ENCODE measurements at regions not wholly inside any gene's neighbourhood (a gene's known extent, or its start where the extent isn't known, plus 50 kb on each side); places are given as distances from the start of the nearest gene placed in this dataset.

DNA sequence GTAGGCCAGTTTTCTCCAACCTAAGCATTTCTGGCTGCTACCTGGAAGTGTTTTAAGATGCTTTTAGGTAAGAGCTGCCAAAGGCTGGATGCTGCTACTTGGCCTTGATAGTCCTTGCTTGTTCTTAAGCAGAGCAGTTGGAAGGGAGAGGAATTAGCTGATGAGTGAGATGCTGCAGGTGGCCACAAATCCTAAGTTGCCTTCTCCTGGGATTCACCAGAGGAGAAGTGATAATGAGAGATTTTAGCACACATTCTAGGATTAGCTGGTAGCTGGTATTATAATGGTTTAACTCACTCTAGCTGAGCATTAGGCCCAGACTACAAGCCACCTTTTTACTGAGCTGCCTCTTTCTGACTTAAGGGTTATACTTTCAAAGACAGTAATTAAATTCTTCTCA, 442.9 kb upstream of the RAG2 start:
- no peak for DNase-seq
- no peak overlapping the region for H3K4me3 ChIP-seq

DNA sequence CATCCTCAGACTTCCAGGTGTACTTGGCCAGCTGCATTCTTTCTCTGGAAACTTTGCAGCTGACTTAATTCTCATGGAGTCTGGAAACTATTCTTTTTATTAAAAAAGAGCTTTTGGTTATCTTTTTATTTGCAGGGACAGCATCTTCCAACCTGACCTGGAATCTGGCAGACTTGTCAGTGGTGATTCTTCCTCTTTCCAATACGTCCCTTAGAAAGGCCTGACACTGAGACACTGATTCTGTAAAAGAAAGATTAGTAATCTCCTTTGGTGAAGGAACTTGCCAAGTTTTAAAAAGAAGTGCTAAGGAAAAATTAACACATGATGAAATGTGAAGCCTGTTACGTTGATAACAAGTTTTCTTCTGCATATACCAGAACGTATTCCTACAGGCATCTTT, 440.9 kb upstream of the RAG2 start:
- H3K9me3 ChIP-seq = no peaks in the 10 kb centered on the region
- no peaks in the 10 kb centered on the region for H3K4me1 ChIP-seq
- no peak overlapping the region for H3K4me3 ChIP-seq
- no peak overlapping the region for H3K27ac ChIP-seq
- intact Hi-C loops (cut with DNase I; ENCODE audit: low total_unique reads) = no loop called here
- TF ChIP-seq, protein P1, sequence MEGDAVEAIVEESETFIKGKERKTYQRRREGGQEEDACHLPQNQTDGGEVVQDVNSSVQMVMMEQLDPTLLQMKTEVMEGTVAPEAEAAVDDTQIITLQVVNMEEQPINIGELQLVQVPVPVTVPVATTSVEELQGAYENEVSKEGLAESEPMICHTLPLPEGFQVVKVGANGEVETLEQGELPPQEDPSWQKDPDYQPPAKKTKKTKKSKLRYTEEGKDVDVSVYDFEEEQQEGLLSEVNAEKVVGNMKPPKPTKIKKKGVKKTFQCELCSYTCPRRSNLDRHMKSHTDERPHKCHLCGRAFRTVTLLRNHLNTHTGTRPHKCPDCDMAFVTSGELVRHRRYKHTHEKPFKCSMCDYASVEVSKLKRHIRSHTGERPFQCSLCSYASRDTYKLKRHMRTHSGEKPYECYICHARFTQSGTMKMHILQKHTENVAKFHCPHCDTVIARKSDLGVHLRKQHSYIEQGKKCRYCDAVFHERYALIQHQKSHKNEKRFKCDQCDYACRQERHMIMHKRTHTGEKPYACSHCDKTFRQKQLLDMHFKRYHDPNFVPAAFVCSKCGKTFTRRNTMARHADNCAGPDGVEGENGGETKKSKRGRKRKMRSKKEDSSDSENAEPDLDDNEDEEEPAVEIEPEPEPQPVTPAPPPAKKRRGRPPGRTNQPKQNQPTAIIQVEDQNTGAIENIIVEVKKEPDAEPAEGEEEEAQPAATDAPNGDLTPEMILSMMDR (IDR thresholded peaks at IDR 0.05) = no peak
- no peak for TF ChIP-seq POLR2A (IDR thresholded peaks at IDR 0.05)
- no peaks in the 10 kb centered on the region for H3K27me3 ChIP-seq
- no peaks in the 10 kb centered on the region for H3K36me3 ChIP-seq
- no peak for DNase-seq

More for the DNA sequence above, 442.9 kb upstream of the RAG2 start:
- intact Hi-C loops (cut with DNase I; ENCODE audit: low total_unique reads) = no loop called here
- TF ChIP-seq POLR2A (IDR thresholded peaks at IDR 0.05) = no peak
- TF ChIP-seq, protein P1 (IDR thresholded peaks at IDR 0.05) = no peak
- Histone ChIP-seq H3K27ac (no peak overlapping the region), H3K9me3 (no peaks in the 10 kb centered on the region), H3K36me3 (no peaks in the 10 kb centered on the region), H3K27me3 (no peaks in the 10 kb centered on the region), H3K4me1 (no peaks in the 10 kb centered on the region)

DNA sequence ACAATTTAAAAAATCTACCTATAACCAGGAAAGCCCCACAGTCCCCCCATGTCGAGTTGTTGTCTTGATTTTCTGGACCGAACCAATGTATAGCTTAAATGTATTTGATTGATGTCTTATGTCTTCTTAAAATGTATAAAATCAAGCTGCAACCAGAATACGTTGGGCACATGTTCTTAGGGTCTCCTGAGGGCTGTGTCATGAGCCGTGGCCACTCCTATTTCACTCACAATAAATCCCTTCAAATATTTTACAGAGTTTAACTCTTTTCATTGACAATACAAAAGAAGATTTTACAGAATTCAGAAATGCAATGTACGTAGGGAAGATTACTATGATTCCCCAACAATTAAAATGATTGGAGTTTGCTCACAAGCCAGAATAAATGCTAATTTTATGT, 428.7 kb upstream of the RAG2 start:
- Histone ChIP-seq H3K4me3 (no peak overlapping the region), H3K27me3 (no peaks in the 10 kb centered on the region), H3K4me1 (no peaks in the 10 kb centered on the region), H3K36me3 (no peaks in the 10 kb centered on the region), H3K9me3 (no peaks in the 10 kb centered on the region), H3K27ac (no peak overlapping the region)
- TF ChIP-seq, protein P1 (IDR thresholded peaks at IDR 0.05) = no peak
- no peak for TF ChIP-seq POLR2A (IDR thresholded peaks at IDR 0.05)
- intact Hi-C loops (cut with DNase I; ENCODE audit: low total_unique reads) = no loop called here
- DNase-seq = no peak

DNA sequence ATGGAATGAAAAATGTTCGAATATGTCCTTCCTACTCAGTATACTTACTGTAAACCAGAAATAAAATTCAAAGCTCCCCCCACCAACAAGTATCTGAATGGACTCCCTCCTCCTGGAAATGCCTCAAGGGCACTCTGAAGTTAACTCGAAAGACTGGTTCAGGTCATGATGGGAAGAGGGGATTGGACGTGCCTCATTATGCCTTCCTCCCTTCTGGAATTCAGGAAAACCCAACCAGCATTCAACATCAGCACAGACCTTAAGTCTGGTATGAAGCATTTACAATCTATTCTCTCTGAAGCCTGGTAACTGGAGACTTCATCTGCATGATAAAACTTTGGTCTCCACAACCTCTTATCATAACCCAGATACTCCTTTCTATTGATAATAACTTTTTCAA, 428.3 kb upstream of the RAG2 start:
- H3K27me3 ChIP-seq = no peaks in the 10 kb centered on the region
- H3K9me3 ChIP-seq = no peaks in the 10 kb centered on the region
- H3K4me3 ChIP-seq = no peak overlapping the region
- no peaks in the 10 kb centered on the region for H3K36me3 ChIP-seq
- no peak for TF ChIP-seq POLR2A (IDR thresholded peaks at IDR 0.05)
- TF ChIP-seq, protein P1 (IDR thresholded peaks at IDR 0.05) = no peak
- no peak for DNase-seq
- H3K27ac ChIP-seq = no peak overlapping the region
- no peaks in the 10 kb centered on the region for H3K4me1 ChIP-seq
- intact Hi-C loops (cut with DNase I; ENCODE audit: low total_unique reads) = no loop called here

DNA sequence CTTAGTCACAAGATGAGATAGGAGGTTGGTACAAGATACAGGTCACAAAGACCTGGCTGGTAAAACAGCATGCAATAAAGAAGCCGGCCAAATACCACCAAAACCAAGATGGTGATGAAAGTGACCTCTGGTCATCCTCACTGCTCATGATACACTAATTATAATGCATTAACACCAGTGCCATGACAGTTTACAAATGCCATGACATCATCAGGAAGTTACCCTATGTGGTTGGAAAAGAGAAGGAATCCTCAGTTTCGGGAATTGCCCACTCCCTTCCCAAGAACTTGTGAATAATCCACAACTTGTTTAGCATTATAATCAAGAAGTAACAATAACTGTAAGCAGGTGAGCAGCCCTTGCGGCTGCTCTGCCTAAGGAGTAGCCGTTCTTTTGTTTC, 408.5 kb upstream of the RAG2 start:
- no peaks in the 10 kb centered on the region for H3K9me3 ChIP-seq
- H3K4me1 ChIP-seq = no peaks in the 10 kb centered on the region
- no peaks in the 10 kb centered on the region for H3K36me3 ChIP-seq
- H3K4me3 ChIP-seq = no peak overlapping the region
- H3K27ac ChIP-seq = no peak overlapping the region
- no peak for TF ChIP-seq POLR2A (IDR thresholded peaks at IDR 0.05)
- TF ChIP-seq, protein P1 (IDR thresholded peaks at IDR 0.05) = no peak
- intact Hi-C loops (cut with DNase I; ENCODE audit: low total_unique reads) = no loop called here
- no peak for DNase-seq
- H3K27me3 ChIP-seq = no peaks in the 10 kb centered on the region

Measured in uterus (tissue), 3 donors.